Epithelial cell of proximal tubule (primary cell): ENCODE measurements at regions not wholly inside any gene's neighbourhood (a gene's known extent, or its start where the extent isn't known, plus 50 kb on each side); places are given as distances from the start of the nearest gene placed in this dataset.
"Not testable (repeated sequence)": the region's sequence is repeated elsewhere in the genome, so short reads cannot be mapped to it uniquely, and the experiment has no call there.

Experiments used
- DNase-seq: peaks from one replicate; pipeline ENCODE4 v3.0.0-alpha.2; 2011; ENCODE audit warnings: low read depth
- H3K4me3 ChIP-seq: 2 replicates; pipeline ENCODE4 v1.5.1; 2011; ENCODE audit warnings: low read depth, mild to moderate bottlenecking, low read length
- TF ChIP-seq, protein P1 (sequence below): conservative IDR thresholded peaks from 2 replicates; pipeline ENCODE4 v1.5.1; 2012; ENCODE audit warnings: low read depth, mild to moderate bottlenecking, low read length

- DNase-seq: no peak
- TF ChIP-seq, protein P1, sequence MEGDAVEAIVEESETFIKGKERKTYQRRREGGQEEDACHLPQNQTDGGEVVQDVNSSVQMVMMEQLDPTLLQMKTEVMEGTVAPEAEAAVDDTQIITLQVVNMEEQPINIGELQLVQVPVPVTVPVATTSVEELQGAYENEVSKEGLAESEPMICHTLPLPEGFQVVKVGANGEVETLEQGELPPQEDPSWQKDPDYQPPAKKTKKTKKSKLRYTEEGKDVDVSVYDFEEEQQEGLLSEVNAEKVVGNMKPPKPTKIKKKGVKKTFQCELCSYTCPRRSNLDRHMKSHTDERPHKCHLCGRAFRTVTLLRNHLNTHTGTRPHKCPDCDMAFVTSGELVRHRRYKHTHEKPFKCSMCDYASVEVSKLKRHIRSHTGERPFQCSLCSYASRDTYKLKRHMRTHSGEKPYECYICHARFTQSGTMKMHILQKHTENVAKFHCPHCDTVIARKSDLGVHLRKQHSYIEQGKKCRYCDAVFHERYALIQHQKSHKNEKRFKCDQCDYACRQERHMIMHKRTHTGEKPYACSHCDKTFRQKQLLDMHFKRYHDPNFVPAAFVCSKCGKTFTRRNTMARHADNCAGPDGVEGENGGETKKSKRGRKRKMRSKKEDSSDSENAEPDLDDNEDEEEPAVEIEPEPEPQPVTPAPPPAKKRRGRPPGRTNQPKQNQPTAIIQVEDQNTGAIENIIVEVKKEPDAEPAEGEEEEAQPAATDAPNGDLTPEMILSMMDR: no peak
- no peak overlapping the region for H3K4me3 ChIP-seq
These were observed 298.4 kb downstream of the INHBA start for GRCh38 chr7:41404375-41405074.

GRCh38 chr7:41403291-41403690, 299.6 kb downstream of the INHBA start:
- no peak overlapping the region for H3K4me3 ChIP-seq
- DNase-seq: no peak
- TF ChIP-seq, protein P1: no peak

- TF ChIP-seq, protein P1: no peak
- DNase-seq: no peak
- no peak overlapping the region for H3K4me3 ChIP-seq
These were observed 301.1 kb downstream of the INHBA start for GRCh38 chr7:41401833-41402232.

DNA sequence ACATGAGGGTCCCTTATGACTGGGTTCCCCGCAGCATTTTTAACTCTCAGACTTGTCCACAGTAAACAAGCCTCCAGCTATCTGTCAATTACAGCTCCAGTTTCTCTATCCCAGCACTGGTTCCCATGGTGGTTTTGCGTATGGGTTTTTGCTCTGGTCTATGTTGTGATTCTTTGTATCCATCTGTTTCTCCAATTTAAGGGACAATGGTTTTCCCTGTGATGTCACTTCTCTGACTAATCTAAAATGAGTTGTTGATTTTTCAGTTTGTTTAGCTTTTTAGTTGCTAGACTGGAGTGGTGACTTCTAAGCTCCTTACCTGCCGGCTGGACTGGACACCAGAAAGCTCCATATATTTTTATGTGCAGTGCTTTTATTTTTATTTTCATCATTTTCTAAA, 303.7 kb downstream of the INHBA start:
- H3K4me3 ChIP-seq: no peak overlapping the region
- DNase-seq: no peak
- TF ChIP-seq, protein P1: no peak

DNA sequence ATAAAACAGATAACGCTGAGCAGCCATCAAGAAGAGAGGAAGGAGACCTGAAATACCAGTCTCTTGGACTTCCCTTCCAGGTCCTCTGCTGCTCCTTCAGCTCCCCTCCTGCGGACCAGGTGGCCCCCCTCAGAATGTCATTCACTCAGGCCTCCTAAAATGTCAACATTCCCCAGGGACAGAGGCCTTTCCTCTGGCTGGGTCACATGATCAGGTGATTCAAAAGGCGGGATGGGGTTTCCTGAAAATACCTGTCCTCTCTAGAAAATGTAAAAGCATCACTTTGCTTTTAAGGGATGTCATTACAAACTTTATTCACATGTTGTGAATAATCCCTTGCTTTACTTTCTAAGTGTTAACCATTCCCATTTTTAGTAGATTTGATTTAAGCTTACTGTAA, 311.1 kb downstream of the INHBA start:
- no peak overlapping the region for H3K4me3 ChIP-seq
- no peak for DNase-seq
- TF ChIP-seq, protein P1: no peak

GRCh38 chr7:41388933-41389332, 314.0 kb downstream of the INHBA start:
- H3K4me3 ChIP-seq, DNase-seq: not testable (repeated sequence)

DNA sequence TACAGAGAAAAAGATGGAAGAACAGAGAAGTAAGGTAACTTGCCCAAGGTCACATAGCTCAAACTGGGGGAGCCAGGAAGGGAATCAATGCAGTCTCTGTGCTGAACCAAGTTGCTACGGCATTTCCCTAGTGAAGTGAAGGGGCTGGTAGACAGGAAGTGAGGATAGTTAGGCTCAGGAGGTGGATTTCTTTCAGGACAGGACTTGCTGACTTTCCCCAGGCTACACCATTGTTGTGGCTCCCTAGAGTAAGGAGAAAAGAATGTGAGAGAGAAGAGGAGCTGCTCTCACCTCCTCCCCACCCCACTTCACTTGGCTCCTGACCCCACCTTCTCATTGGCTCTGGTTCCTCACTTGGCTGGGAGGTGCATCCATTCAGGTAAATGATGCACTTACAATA, 316.9 kb downstream of the INHBA start:
- H3K4me3 ChIP-seq: no peak overlapping the region
- DNase-seq: no peak
- TF ChIP-seq, protein P1: no peak

DNA sequence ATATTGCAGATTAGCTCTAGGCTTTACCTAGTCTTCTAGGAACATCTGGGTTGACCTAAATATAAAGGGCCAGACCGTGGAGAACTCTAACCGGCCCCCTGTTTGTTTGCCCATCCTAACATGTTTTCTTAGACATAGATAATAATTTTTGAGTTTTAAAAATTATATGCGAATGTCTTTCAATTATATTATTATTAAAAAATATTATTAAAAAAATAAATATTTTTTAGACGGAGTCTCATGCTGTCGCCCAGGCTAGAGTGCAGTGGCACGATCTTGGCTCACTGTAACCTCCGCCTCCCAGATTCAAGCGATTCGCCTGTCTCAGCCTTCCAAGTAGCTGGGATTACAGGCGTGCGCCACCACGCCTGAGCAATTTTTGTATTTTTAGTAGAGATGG, 318.5 kb downstream of the INHBA start:
- TF ChIP-seq, protein P1: no peak
- DNase-seq: no peak
- H3K4me3 ChIP-seq: no peak overlapping the region
